GM19328 (cell line): ENCODE measurements at regions not wholly inside any gene's neighbourhood (a gene's known extent, or its start where the extent isn't known, plus 50 kb on each side); places are given as distances from the start of the nearest gene placed in this dataset.
"Not testable (repeated sequence)": the region's sequence is repeated elsewhere in the genome, so short reads cannot be mapped to it uniquely, and the experiment has no call there.

Source experiments
- ATAC-seq: cut with Tn5 transposase; IDR thresholded peaks from one replicate; pipeline ENCODE4 v1.9.1; 2021; ENCODE audit warnings: mild to moderate bottlenecking, moderate library complexity; ENCODE audit not compliant: unreplicated experiment

DNA sequence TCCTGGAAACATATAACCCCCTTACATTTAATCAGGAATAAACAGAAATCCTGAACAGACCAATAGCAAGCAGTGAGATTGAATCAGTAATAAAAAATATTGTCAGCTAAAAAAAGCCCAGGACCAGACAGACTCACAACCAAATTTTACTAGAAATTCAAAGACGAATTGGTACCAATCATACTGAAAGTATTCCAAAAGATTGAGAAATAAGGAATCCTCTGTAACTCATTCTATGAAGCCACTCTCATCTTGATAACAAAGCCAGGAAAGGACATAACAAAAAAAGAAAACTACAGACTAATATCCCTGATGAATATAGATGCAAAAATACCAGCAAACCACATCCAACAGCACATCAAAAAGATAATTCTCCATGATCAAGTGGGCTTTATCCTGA, 714.0 kb downstream of the SEMA5A start:
- no peak for ATAC-seq

- ATAC-seq, result no peak
Measured at GRCh38 chr5:8839361-8840055, 706.4 kb downstream of the SEMA5A start.

GRCh38 chr5:8840237-8840636, 705.6 kb downstream of the SEMA5A start:
- no peak for ATAC-seq

DNA sequence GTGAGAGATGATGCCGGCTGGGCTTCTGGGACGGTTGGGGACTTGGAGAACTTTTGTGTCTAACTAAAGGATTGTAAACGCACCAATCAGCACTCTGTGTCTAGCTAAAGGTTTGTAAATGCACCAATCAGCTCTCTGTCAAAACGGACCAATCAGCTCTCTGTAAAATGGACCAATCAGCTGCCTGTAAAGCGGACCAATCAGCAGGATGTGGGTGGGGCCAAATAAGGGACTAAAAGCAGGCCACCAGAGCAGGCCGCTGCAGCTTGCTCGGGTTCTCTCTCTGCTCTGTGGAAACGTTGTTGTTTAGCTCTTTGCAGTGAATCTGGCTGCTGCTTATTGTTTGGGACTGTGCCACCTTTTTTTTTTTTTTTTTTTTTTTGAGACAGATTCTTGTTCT, 705.1 kb downstream of the SEMA5A start:
- not testable (repeated sequence) for ATAC-seq

- ATAC-seq, result no peak
Measured at GRCh38 chr5:8842971-8843551, 702.8 kb downstream of the SEMA5A start.

GRCh38 chr5:8843771-8844170, 702.1 kb downstream of the SEMA5A start:
- ATAC-seq, result no peak

DNA sequence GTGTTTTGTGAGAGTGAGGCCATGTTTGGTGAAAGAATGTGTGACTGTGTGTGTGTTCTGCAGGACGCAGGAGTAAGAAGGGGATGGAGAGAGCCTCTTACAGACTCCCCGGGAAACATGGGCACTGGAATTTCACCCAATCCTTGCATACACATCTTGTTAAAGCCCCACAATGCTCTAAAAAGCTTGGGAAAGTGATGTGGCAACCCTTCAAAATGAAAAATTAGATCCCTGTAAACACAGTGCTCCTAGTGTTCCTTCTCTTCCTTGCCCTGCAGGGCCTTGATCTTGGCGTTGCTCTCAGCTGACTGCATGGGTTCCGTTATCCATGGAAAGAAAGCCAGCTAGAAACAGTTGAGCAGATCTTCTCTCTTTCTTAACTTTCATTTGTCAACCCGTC, 701.7 kb downstream of the SEMA5A start:
- no peak for ATAC-seq

DNA sequence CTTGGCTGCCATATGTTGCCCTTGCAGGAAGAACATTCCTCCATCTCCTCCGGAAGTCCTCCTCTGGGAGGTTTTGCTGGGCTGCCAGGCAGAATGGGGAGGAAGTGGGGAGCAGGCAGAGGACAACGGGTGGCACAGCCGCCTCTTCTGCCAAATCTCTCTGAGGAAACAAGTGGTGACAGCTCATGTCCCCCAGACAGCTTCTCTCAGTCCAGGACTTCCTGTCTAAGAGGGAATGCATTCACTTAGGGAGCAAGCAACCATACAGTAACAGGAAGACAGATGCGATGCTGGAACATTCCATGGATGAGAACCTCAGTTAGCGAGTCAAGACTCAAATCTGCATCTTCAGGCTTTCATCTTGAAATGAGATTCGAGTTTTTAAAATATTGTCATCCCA, 701.0 kb downstream of the SEMA5A start:
- ATAC-seq, result no peak

DNA sequence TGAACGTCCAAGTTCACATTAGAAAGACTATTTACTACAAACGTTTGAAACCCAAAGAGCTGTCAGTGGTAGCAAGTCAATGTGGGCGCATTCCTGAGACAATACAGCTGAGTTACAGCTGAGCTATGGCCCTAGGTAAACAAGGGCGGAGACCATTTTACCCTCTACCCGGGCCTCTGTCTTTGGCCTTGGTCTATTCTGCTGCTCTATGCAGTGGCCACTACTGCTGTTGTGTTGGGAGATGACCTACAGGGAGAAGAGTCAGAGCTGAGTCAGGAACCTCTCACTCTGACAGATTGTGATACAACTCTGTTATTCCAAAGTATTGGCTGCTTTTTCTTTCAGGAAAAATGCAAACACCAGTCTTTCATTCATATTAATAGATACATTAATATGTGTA, 700.6 kb downstream of the SEMA5A start:
- no peak for ATAC-seq

GRCh38 chr5:8848366-8848765, 697.5 kb downstream of the SEMA5A start:
- ATAC-seq, result no peak

GRCh38 chr5:8848997-8849594, 696.8 kb downstream of the SEMA5A start:
- no peak for ATAC-seq

- ATAC-seq, result no peak
Measured at GRCh38 chr5:8851101-8851500, 694.8 kb downstream of the SEMA5A start.

- no peak for ATAC-seq
Measured at GRCh38 chr5:8857051-8857450, 688.8 kb downstream of the SEMA5A start.

DNA sequence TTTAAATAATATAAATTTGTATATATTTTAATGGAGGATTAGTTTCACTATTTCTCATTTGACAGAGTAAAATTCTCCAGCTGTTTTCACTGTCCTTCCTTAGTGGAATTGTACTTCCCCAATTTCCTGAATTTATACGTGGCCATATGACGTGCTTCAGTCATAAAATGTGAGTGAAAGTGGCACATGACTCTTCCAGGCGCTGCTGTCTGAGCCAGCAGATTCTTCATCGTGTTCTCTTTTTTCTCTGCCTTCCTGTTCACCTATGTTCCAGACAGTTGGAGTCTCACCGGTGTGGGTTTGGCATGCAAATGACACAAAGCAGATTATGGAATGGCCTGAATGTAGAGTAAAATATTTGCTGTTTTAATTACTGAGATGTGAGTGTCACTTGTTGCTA, 684.1 kb downstream of the SEMA5A start:
- no peak for ATAC-seq

- no peak for ATAC-seq
Measured at GRCh38 chr5:8864053-8864452, 681.8 kb downstream of the SEMA5A start.

DNA sequence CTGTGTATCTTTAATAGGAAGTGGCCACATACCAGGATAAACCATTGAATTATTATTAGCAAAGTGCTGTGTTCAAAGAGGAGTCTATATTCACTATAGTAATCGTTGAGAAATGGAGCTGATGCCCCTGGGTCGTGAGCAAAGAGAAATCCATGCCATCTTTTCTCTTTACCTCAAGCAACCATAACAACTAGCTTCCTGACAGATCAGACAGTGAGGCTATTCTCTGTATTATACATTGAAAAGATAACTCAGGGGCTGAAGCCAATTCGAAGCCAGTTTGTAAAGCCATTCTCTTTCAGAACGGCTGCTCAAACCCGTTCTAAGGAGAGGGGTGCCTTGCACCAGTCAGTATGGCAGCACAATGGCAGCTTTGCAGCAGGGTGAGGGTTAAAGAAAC, 680.6 kb downstream of the SEMA5A start:
- ATAC-seq, result no peak

DNA sequence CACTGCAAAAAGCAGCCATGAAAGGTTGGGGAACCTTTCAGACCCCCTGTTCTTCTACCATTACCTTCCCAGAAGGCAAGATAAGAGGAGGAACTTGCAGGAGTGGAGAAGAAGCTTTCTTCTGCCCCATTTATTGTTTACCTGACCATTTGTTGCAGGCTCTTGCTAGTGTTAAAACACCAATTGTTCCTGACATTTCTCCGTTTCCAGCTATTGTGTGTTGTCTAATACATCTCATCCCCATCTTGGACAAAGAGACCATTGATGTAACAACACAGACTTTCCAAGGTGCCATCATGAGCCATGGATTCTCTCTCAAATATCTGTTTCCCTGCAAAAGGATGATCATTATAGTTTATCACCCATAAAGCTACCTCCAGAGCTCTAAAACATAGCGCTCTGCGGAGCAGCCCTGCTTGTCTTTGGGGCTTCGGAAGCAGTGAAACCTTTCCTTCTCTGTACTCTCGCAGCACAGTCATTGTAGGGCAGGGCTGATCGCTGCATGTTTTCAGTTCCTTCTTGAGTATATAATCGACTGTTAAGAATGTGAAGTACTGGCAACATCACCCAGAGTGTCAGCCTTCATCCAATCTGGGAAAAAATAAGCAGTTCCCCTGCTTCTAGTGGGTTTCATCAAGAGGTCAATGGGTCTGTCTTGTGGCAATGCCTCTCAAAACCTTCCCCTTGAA, 680.0 kb downstream of the SEMA5A start:
- no peak for ATAC-seq

- ATAC-seq, result no peak
Measured at GRCh38 chr5:8868283-8868682, 677.6 kb downstream of the SEMA5A start.

- no peak for ATAC-seq
Measured at GRCh38 chr5:8869932-8870331, 675.9 kb downstream of the SEMA5A start.

- ATAC-seq, result no peak
Measured at GRCh38 chr5:8870349-8870958, 675.4 kb downstream of the SEMA5A start.

DNA sequence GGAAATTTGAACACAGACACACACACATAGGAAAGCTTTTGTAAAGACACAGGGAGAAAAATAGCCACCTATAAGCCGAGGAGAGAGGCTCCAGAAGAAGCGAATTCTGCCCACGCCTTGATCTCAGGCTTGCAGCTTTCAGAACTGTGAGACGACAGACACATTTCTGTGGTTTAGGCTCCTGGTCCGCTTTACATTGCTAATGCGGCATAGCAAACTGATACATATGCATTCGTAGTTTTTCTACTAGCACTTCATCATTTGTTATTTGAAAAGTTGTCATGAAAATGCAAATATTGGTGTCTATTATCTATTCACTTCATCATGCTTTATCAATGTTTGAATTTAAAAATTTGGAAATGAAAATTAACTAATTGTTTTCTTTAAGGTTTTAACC, 674.9 kb downstream of the SEMA5A start:
- ATAC-seq, result no peak

GRCh38 chr5:8871446-8871845, 674.4 kb downstream of the SEMA5A start:
- ATAC-seq, result no peak
